EL (cell line): ENCODE measurements at regions not wholly inside any gene's neighbourhood (a gene's known extent, or its start where the extent isn't known, plus 50 kb on each side); places are given as distances from the start of the nearest gene placed in this dataset.
"Not testable (repeated sequence)": the region's sequence is repeated elsewhere in the genome, so short reads cannot be mapped to it uniquely, and the experiment has no call there.

ENCODE experiments used
- DNase-seq: peaks from one replicate; pipeline ENCODE4 v3.0.0-alpha.2; 2016

- not testable (repeated sequence) for DNase-seq
Measured at GRCh38 chr2:91422102-91422501, 2730.6 kb downstream of the RPIA start.

- DNase-seq = not testable (repeated sequence)
Measured at GRCh38 chr2:91427148-91427547, 2735.7 kb downstream of the RPIA start.

- DNase-seq = not testable (repeated sequence)
Measured at GRCh38 chr2:91441932-91442245, 2750.4 kb downstream of the RPIA start.

GRCh38 chr2:91442246-91442905 lies 2750.9 kb downstream of the RPIA start:
- DNase-seq = peak; percentile 1

- not testable (repeated sequence) for DNase-seq
Measured at GRCh38 chr2:91442906-91443729, 2751.6 kb downstream of the RPIA start.

- DNase-seq = not testable (repeated sequence)
Measured at GRCh38 chr2:91443730-91444115, 2752.2 kb downstream of the RPIA start.

GRCh38 chr2:91445705-91446104 lies 2754.2 kb downstream of the RPIA start:
- DNase-seq = not testable (repeated sequence)

GRCh38 chr2:91446489-91446888 lies 2755.0 kb downstream of the RPIA start:
- not testable (repeated sequence) for DNase-seq

GRCh38 chr2:91446915-91447314 lies 2755.4 kb downstream of the RPIA start:
- DNase-seq = not testable (repeated sequence)

GRCh38 chr2:91447508-91447907 lies 2756.0 kb downstream of the RPIA start:
- not testable (repeated sequence) for DNase-seq

- DNase-seq = not testable (repeated sequence)
Measured at GRCh38 chr2:91462292-91462691, 2770.8 kb downstream of the RPIA start.

GRCh38 chr2:91463007-91463406 lies 2771.5 kb downstream of the RPIA start:
- DNase-seq = not testable (repeated sequence)

- not testable (repeated sequence) for DNase-seq
Measured at GRCh38 chr2:91466780-91467363, 2775.4 kb downstream of the RPIA start.

GRCh38 chr2:91476244-91476935 lies 2784.9 kb downstream of the RPIA start:
- DNase-seq = not testable (repeated sequence)

- DNase-seq = not testable (repeated sequence)
Measured at GRCh38 chr2:91476936-91477246, 2785.4 kb downstream of the RPIA start.

GRCh38 chr2:91477291-91477690 lies 2785.8 kb downstream of the RPIA start:
- DNase-seq = not testable (repeated sequence)

- peak; percentile 9 for DNase-seq
Measured at GRCh38 chr2:91477731-91478672, 2786.5 kb downstream of the RPIA start.

- DNase-seq = not testable (repeated sequence)
Measured at GRCh38 chr2:91478851-91479718, 2787.6 kb downstream of the RPIA start.

- not testable (repeated sequence) for DNase-seq
Measured at GRCh38 chr2:91485226-91485625, 2793.8 kb downstream of the RPIA start.

GRCh38 chr2:91497129-91498064 lies 2805.9 kb downstream of the RPIA start:
- not testable (repeated sequence) for DNase-seq
